ENCODE measurements at regions not wholly inside any gene's neighbourhood (a gene's known extent, or its start where the extent isn't known, plus 50 kb on each side); places are given as distances from the start of the nearest gene placed in this dataset.

- no peak overlapping the region for H3K4me3 Mint-ChIP-seq
- no peaks in the 10 kb centered on the region for H3K27me3 Mint-ChIP-seq (ENCODE audit: low read depth)
- H3K36me3 Mint-ChIP-seq: no peaks in the 10 kb centered on the region
- peaks cover 3% of the 10 kb centered on the region for H3K4me1 Mint-ChIP-seq
- H3K27ac Mint-ChIP-seq: no peak overlapping the region
- TF ChIP-seq CTCF (IDR thresholded peaks at IDR 0.05; ENCODE audit: unreplicated experiment): no peak
- peaks cover 5% of the 10 kb centered on the region for H3K9me3 Mint-ChIP-seq
- no peak for DNase-seq (ENCODE audit: low spot score in 2 of 2, unreplicated experiment in 2 of 2)
These were observed 80.4 kb downstream of the HSPH1 start for GRCh38 chr13:31081316-31081715.

DNA sequence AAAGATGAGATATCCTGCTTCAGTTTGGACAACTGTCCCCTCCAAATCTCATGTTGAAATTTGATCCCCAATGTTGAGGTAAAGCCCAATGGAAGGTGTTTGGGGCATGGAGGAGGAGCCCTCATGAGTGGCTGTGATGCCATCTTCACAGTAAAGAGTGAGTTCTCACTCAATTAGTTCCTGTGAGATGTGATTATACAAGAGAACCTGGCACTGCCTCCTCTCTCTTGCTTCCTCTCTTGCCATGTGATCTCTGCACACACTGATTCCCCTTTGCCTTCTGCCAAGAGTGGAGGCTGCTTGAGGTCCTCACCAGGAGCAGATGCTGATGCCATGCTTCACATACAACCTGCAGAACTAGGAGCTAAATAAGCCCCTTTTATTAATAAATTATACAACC lies 86.9 kb downstream of the HSPH1 start:
- no peak for DNase-seq (ENCODE audit: low spot score in 2 of 2, unreplicated experiment in 2 of 2)
- H3K4me1 Mint-ChIP-seq: peaks cover 10% of the 10 kb centered on the region
- peaks cover 8% of the 10 kb centered on the region for H3K9me3 Mint-ChIP-seq
- no peak overlapping the region for H3K27ac Mint-ChIP-seq
- H3K27me3 Mint-ChIP-seq (ENCODE audit: low read depth): no peaks in the 10 kb centered on the region
- H3K4me3 Mint-ChIP-seq: no peak overlapping the region
- TF ChIP-seq CTCF (IDR thresholded peaks at IDR 0.05; ENCODE audit: unreplicated experiment): no peak
- H3K36me3 Mint-ChIP-seq: no peaks in the 10 kb centered on the region

DNA sequence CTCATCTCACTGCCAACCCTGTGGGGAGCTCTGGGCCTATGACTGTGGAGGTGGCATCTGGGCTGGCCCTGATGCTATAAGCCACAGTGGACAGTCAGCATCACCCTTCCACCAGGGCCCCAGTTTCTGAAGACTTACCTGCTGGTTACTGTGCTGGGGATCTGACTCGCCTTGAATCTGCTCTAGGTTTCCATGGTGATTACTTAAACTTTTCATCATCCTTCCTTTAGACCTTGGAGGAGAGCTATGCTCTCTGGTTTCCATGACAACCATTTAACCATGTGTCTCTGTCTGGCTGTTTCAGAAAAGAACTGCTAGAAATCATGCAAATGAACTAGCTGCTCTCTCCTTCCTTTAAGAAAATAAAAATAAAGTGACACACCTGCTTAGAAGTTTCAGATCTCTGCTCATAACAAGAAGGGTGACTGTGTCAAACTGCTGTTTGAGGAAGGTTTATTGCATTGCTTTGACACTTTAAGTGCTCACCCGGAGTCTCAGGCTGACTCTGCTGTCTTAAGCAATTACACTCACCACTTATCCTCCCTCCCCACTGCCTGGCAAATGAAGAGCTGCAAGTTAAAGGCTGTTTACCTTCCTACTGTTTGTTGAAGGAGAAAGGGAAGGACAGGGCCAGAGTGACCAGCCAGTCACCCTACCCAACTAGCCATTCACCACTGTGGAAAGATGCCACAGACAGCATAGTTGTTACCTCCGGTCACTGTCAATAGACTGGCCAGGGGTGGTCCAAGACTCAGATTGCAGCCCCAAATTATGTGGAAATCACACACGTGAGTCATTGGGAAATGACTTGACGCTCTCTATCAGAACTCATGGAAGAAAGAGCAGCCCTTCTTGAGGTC lies 87.6 kb downstream of the HSPH1 start:
- H3K4me1 Mint-ChIP-seq: peaks cover 10% of the 10 kb centered on the region
- H3K27ac Mint-ChIP-seq: no peak overlapping the region
- no peak for DNase-seq (ENCODE audit: low spot score in 2 of 2, unreplicated experiment in 2 of 2)
- no peak for TF ChIP-seq CTCF (IDR thresholded peaks at IDR 0.05; ENCODE audit: unreplicated experiment)
- H3K4me3 Mint-ChIP-seq: no peak overlapping the region
- no peaks in the 10 kb centered on the region for H3K27me3 Mint-ChIP-seq (ENCODE audit: low read depth)
- H3K9me3 Mint-ChIP-seq: peaks cover 8% of the 10 kb centered on the region
- no peaks in the 10 kb centered on the region for H3K36me3 Mint-ChIP-seq

GRCh38 chr13:31072041-31072440 lies 89.7 kb downstream of the HSPH1 start:
- no peaks in the 10 kb centered on the region for H3K27me3 Mint-ChIP-seq (ENCODE audit: low read depth)

DNA sequence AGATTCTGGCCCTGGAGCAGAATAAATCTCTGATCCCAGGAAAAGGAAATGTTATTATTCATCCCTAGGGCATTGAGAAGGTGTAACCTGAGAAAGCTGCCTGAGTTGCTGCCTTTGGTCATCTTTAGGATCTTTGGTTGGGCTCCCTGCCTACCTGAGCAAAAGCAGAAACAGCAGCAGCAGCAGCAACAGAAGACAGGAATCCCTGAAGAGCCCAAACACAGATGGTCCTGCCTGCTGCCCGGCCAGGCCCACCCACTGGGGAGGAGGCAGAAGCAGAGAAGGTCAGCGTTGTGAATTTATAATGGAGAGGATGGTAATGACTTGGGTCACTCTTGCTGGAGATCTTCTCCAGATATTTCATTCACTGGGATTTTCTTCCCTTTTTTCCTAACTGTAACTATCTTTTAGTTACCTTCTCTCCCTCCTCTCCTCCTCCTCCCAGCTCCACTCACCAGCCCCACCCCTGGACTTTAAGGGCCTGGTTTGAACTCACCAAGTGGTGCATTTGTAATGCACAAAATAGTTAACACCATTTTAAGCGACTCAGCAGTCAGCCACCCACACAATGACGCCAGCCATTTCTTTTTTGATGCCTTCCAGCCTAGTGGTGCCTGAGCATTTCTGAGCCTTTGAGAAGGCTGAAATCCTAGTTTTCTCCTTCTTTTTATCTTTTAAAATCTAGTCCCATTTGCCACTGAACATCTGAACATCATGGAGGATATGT lies 91.7 kb downstream of the HSPH1 start:
- Mint-ChIP-seq H3K9me3 (no peaks in the 10 kb centered on the region), H3K27me3 (ENCODE audit: low read depth) (no peaks in the 10 kb centered on the region), H3K4me3 (no peak overlapping the region), H3K36me3 (no peaks in the 10 kb centered on the region), H3K27ac (no peak overlapping the region), H3K4me1 (peaks cover 7% of the 10 kb centered on the region)
- no peak for DNase-seq (ENCODE audit: low spot score in 2 of 2, unreplicated experiment in 2 of 2)
- no peak for TF ChIP-seq CTCF (IDR thresholded peaks at IDR 0.05; ENCODE audit: unreplicated experiment)

More at GRCh38 chr13:31072041-31072440, 89.7 kb downstream of the HSPH1 start:
- DNase-seq (ENCODE audit: low spot score in 2 of 2, unreplicated experiment in 2 of 2): no peak
- TF ChIP-seq CTCF (IDR thresholded peaks at IDR 0.05; ENCODE audit: unreplicated experiment): no peak
- H3K27ac Mint-ChIP-seq: no peak overlapping the region
- no peak overlapping the region for H3K4me3 Mint-ChIP-seq
- H3K9me3 Mint-ChIP-seq: peaks cover 8% of the 10 kb centered on the region
- peaks cover 10% of the 10 kb centered on the region for H3K4me1 Mint-ChIP-seq
- no peaks in the 10 kb centered on the region for H3K36me3 Mint-ChIP-seq

All from mesothelial cell of epicardium (in vitro differentiated cells).